HG02642 (cell line): ENCODE measurements at regions not wholly inside any gene's neighbourhood (a gene's known extent, or its start where the extent isn't known, plus 50 kb on each side); places are given as distances from the start of the nearest gene placed in this dataset.
"Not testable (repeated sequence)": the region's sequence is repeated elsewhere in the genome, so short reads cannot be mapped to it uniquely, and the experiment has no call there.

ENCODE experiments used
- ATAC-seq: cut with Tn5 transposase; IDR thresholded peaks from one replicate; pipeline ENCODE4 v1.9.1; 2021; ENCODE audit warnings: mild to moderate bottlenecking; ENCODE audit not compliant: unreplicated experiment, poor library complexity

- ATAC-seq, result no peak
Measured at GRCh38 chr5:68991279-68992084, 102.3 kb upstream of the SLC30A5 start.

DNA sequence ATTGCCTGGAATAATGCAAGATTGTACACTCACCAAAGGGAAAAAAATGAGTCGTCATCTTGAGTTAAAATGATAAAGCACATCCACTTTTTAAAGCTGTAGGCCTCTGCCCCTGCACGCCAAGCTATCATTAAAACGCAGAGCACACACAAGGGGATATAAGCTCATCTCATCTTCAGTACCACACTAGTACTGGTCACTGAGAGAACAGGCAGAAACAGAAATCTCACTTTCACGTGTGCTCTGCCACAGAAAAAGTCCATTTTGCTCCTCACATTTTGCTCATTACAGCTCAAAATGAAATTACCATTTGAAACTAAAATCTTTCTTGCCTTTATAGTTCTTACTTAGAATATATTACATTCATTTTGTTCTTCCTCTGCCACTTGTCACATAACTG lies 99.2 kb upstream of the SLC30A5 start:
- peak; percentile 47 for ATAC-seq

GRCh38 chr5:68995845-68996545 lies 97.8 kb upstream of the SLC30A5 start:
- no peak for ATAC-seq

DNA sequence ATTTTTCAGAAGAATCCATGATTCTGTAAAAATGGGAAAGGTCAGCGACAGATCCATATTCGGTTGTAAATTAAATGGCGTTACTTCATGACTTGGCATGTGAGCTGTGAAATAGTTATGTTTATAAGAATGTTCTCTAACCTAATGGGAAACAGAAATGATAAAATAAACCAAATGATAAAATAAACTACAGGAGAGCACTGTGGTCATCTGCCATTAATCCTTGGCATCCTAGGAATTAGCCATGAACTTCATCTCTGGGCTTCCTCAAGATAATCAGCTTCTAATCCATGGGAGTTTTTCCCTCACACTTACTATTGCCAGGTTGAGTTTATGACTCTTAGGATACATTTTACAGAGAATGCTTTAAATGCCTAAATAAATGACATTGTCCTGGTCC lies 94.6 kb upstream of the SLC30A5 start:
- ATAC-seq, result no peak

DNA sequence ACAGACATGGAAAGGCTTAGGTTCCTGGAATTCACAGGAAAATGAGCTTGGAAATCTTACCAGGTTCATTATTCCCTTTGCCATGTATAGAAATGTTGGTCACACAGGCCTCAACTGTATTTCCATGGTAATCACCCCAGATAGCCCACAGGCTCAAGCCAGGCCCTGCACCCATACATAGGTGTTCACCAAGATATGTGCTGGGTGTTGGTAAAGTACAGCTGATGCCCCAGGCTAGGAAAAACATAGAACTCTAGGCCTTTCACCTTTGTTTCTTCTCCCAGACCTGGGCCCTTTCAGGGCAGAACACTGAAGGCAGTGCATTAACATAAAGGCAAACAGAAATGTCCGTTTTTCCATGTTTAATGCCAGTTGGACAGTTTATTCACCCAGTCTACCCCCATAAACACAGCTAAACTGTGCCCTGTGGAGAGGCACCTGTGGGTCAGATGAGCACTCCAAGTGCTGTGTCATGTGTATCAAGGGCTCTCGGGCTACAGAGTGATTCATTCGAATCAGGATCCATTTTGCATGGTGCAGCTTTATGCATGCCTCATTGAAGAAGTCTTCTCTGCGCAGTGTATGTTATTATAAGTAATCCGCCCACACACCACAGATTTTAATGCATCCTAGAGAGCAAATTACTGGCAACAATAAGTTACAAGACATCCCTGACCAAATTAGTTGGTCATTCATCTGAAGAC lies 93.4 kb upstream of the SLC30A5 start:
- no peak for ATAC-seq

GRCh38 chr5:69000949-69001348 lies 92.9 kb upstream of the SLC30A5 start:
- no peak for ATAC-seq

DNA sequence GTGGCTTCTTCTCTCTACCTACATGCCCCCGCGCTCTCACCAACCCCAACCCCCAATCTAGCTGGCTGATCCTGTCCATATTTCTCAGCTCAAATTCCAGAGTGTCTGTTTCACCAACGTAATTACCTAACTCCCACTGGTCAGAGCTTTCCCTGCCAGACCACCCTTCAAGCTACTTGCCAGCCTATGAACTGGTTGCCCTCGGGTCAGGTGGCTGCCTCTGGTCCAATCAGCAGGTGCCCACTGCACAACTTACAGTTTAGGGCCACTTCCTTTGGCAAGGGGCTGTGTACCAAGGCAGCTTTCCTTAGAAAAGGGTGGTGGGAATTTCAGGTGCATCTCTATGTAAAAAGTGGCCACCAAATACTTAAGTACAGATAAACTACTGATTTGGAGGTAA lies 92.2 kb upstream of the SLC30A5 start:
- ATAC-seq, result no peak

- ATAC-seq, result no peak
Measured at GRCh38 chr5:69004127-69004526, 89.7 kb upstream of the SLC30A5 start.

DNA sequence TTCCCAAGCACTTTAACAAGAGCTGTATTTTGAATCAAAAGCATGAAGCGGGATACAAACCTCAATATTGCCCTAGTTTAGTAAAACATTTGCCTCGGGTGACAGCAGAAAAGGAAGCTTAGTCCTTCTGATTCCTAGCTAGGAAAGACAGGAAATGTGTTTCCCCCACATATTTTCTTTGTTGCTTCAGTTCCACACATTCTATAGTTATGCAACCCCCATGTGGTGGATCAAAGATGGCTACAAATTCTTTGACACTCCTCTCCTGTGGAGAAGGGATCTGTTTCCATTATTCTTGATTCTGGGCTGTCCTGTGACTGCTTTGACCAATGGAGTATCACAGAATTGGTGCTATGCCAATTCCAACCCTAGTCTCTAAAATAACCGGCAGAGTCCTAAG lies 89.1 kb upstream of the SLC30A5 start:
- no peak for ATAC-seq

DNA sequence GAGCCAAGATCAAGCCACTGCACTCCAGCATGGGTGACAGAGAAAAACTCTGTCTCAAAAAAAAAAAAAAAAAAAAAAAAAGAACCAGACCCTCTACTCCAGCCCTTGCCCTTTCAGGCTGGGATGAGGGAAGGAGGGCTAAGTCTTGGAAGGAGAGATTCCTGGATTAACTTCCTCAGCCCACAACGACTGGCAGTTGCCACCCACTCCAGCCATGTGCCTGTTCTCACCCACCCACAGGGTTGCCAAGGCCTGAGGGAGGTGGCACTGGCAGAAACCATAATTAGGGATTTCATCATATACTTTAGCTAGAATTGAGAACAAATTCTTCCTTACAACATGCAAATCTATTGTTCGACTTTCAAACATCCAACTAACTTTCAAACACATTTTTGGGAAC lies 87.8 kb upstream of the SLC30A5 start:
- ATAC-seq, result no peak

DNA sequence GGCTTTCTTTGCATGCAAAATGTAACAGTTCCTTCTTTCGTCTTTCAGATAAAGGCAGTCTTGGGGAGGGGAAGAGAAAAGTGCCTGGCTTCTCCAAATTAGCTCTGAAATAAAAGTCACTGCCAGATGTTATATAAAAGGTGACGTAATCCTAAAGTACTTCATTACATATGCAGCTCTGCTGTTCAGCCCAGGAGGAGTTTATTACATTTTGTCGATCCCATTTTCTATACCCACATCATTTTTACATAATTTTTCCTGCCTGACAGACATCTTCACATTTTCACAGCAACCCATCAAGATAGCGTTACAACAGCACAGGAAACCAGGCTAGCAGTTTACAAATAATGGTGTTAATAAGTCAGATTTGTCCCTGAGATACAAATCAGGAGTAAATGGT lies 86.7 kb upstream of the SLC30A5 start:
- ATAC-seq, result no peak

DNA sequence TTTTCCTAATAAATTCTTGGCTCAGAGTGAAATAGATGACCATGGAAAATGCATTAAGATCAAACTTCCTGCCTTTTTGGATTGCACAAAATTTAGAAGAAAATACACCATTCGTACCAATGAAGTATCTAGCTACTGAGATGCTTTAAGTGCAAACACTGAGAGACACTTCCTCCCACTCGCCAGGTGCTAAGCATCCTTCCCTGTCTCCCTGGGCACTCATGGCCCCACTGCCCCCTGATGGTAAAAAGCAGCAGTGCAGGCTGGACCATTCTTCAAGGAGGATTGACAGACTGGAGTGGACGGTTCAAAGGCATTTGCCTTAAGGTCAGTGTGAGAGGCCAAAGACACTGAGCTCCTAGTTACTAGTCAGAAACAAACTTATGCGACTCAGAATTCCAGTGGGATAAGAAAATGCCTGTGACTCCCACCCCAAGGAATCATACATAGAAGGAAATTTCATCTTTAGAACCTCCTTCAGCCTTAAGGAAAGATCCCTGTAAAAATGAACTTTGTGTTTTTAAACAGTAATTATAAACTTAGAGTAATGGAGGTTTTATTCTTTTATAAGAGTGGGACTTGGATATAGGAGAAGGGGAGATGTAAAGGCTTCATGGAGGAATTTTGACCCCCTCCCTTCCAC lies 86.0 kb upstream of the SLC30A5 start:
- ATAC-seq, result peak; percentile 91

- ATAC-seq, result no peak
Measured at GRCh38 chr5:69010476-69010875, 83.3 kb upstream of the SLC30A5 start.

- ATAC-seq, result no peak
Measured at GRCh38 chr5:69011910-69012309, 81.9 kb upstream of the SLC30A5 start.

GRCh38 chr5:69013481-69013880 lies 80.3 kb upstream of the SLC30A5 start:
- ATAC-seq, result no peak

GRCh38 chr5:69014007-69014406 lies 79.8 kb upstream of the SLC30A5 start:
- not testable (repeated sequence) for ATAC-seq

GRCh38 chr5:69019668-69020375 lies 74.0 kb upstream of the SLC30A5 start:
- ATAC-seq, result no peak

DNA sequence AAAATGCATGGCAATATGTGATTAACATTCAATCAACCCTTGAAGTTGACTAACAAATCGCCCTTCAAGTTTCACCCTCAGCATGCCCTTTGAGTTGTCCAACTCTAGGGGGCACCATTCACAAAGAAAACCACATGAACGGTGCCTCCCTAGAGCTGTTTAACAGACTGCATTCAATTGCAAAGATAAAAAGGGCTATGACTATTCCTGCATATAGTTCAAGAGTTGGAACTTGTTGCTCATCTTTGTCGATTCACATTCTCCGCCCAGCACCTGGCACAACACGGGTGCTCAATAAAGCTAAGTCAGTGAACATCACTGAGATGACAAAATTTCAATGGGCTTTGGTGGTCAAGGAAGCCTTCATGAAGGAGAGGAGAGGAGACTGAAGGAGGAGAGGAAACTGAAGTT lies 69.6 kb upstream of the SLC30A5 start:
- ATAC-seq, result no peak

DNA sequence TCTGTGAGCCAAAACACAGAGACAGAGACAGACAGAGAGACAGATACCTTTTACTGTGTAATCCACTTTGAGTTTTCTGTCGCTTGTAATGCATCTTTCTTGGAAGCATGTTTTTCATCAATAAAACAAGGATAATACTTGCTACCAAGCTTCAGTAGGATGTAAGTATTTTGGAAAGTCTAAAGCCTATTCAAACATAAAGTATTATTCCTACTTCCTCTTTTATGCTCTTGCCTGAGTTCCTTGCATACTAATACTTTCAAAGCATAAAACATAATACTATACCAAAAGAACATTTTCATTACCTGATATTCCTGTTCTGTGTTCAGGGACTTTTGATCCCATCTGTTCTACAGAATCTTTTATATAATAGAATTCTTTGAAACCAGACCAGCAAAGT lies 64.5 kb upstream of the SLC30A5 start:
- no peak for ATAC-seq

GRCh38 chr5:69030358-69031062 lies 63.3 kb upstream of the SLC30A5 start:
- ATAC-seq, result no peak
